ENCODE measurements at regions not wholly inside any gene's neighbourhood (a gene's known extent, or its start where the extent isn't known, plus 50 kb on each side); places are given as distances from the start of the nearest gene placed in this dataset.
"Not testable (repeated sequence)": the region's sequence is repeated elsewhere in the genome, so short reads cannot be mapped to it uniquely, and the experiment has no call there.

GRCh38 chr11:25408146-25408545, 911.3 kb downstream of the LUZP2 start:
- H3K9me3 Mint-ChIP-seq = peaks cover 1% of the 10 kb centered on the region
- H3K4me3 Mint-ChIP-seq = no peak overlapping the region
- H3K27me3 Mint-ChIP-seq = no peaks in the 10 kb centered on the region
- H3K27ac Mint-ChIP-seq = no peak overlapping the region
- DNase-seq = no peak
- no peaks in the 10 kb centered on the region for H3K36me3 Mint-ChIP-seq
- no peaks in the 10 kb centered on the region for H3K4me1 Mint-ChIP-seq

GRCh38 chr11:25415793-25416192, 916.1 kb upstream of the ANO3 start:
- H3K9me3 Mint-ChIP-seq = peaks cover 8% of the 10 kb centered on the region
- H3K27me3 Mint-ChIP-seq = no peaks in the 10 kb centered on the region
- H3K4me3 Mint-ChIP-seq = no peak overlapping the region
- no peak for DNase-seq
- no peaks in the 10 kb centered on the region for H3K36me3 Mint-ChIP-seq
- H3K4me1 Mint-ChIP-seq = no peaks in the 10 kb centered on the region
- H3K27ac Mint-ChIP-seq = no peak overlapping the region

GRCh38 chr11:25423436-25424199, 908.3 kb upstream of the ANO3 start:
- no peak for DNase-seq
- Mint-ChIP-seq H3K4me1 (no peaks in the 10 kb centered on the region), H3K4me3 (no peak overlapping the region), H3K27me3 (no peaks in the 10 kb centered on the region), H3K36me3 (no peaks in the 10 kb centered on the region), H3K9me3 (peaks cover 9% of the 10 kb centered on the region), H3K27ac (no peak overlapping the region)

- peaks cover 1% of the 10 kb centered on the region for H3K9me3 Mint-ChIP-seq
- H3K4me1 Mint-ChIP-seq = no peaks in the 10 kb centered on the region
- no peak overlapping the region for H3K27ac Mint-ChIP-seq
- no peak overlapping the region for H3K4me3 Mint-ChIP-seq
- no peaks in the 10 kb centered on the region for H3K36me3 Mint-ChIP-seq
- no peak for DNase-seq
- no peaks in the 10 kb centered on the region for H3K27me3 Mint-ChIP-seq
Measured at GRCh38 chr11:25432376-25432775, 899.6 kb upstream of the ANO3 start.

GRCh38 chr11:25435197-25435596, 896.7 kb upstream of the ANO3 start:
- H3K9me3 Mint-ChIP-seq = peaks cover 1% of the 10 kb centered on the region
- H3K27ac Mint-ChIP-seq = no peak overlapping the region
- no peaks in the 10 kb centered on the region for H3K36me3 Mint-ChIP-seq
- DNase-seq = no peak
- H3K4me1 Mint-ChIP-seq = no peaks in the 10 kb centered on the region
- no peaks in the 10 kb centered on the region for H3K27me3 Mint-ChIP-seq
- no peak overlapping the region for H3K4me3 Mint-ChIP-seq

GRCh38 chr11:25436326-25436725, 895.6 kb upstream of the ANO3 start:
- Mint-ChIP-seq H3K4me3 (no peak overlapping the region), H3K9me3 (peaks cover 1% of the 10 kb centered on the region), H3K27me3 (no peaks in the 10 kb centered on the region), H3K27ac (no peak overlapping the region), H3K36me3 (no peaks in the 10 kb centered on the region), H3K4me1 (no peaks in the 10 kb centered on the region)
- no peak for DNase-seq

GRCh38 chr11:25441421-25441820, 890.5 kb upstream of the ANO3 start:
- no peak overlapping the region for H3K27ac Mint-ChIP-seq
- H3K4me1 Mint-ChIP-seq = no peaks in the 10 kb centered on the region
- DNase-seq = no peak
- H3K36me3 Mint-ChIP-seq = no peaks in the 10 kb centered on the region
- H3K27me3 Mint-ChIP-seq = no peaks in the 10 kb centered on the region
- no peak overlapping the region for H3K4me3 Mint-ChIP-seq
- H3K9me3 Mint-ChIP-seq = peaks cover 2% of the 10 kb centered on the region

GRCh38 chr11:25449091-25449490, 882.8 kb upstream of the ANO3 start:
- Mint-ChIP-seq H3K27ac (no peak overlapping the region), H3K4me1 (no peaks in the 10 kb centered on the region), H3K36me3 (no peaks in the 10 kb centered on the region), H3K9me3 (peaks cover 5% of the 10 kb centered on the region), H3K4me3 (no peak overlapping the region), H3K27me3 (no peaks in the 10 kb centered on the region)
- DNase-seq = no peak

GRCh38 chr11:25453471-25453870, 878.5 kb upstream of the ANO3 start:
- no peaks in the 10 kb centered on the region for H3K4me1 Mint-ChIP-seq
- no peaks in the 10 kb centered on the region for H3K27me3 Mint-ChIP-seq
- H3K27ac Mint-ChIP-seq = no peak overlapping the region
- peaks cover 5% of the 10 kb centered on the region for H3K9me3 Mint-ChIP-seq
- no peak overlapping the region for H3K4me3 Mint-ChIP-seq
- H3K36me3 Mint-ChIP-seq = no peaks in the 10 kb centered on the region
- no peak for DNase-seq

- Mint-ChIP-seq H3K27me3 (no peaks in the 10 kb centered on the region), H3K4me1 (no peaks in the 10 kb centered on the region), H3K27ac (no peak overlapping the region), H3K9me3 (peaks cover 2% of the 10 kb centered on the region), H3K36me3 (no peaks in the 10 kb centered on the region), H3K4me3 (no peak overlapping the region)
- DNase-seq = no peak
Measured at GRCh38 chr11:25456211-25456610, 875.7 kb upstream of the ANO3 start.

GRCh38 chr11:25483915-25484635, 847.9 kb upstream of the ANO3 start:
- Mint-ChIP-seq H3K27ac (no peak overlapping the region), H3K27me3 (no peaks in the 10 kb centered on the region), H3K9me3 (no peaks in the 10 kb centered on the region), H3K4me1 (no peaks in the 10 kb centered on the region), H3K4me3 (no peak overlapping the region), H3K36me3 (no peaks in the 10 kb centered on the region)
- DNase-seq = no peak

- DNase-seq = no peak
- Mint-ChIP-seq H3K27ac (no peak overlapping the region), H3K4me3 (no peak overlapping the region), H3K27me3 (no peaks in the 10 kb centered on the region), H3K36me3 (no peaks in the 10 kb centered on the region), H3K4me1 (no peaks in the 10 kb centered on the region), H3K9me3 (no peaks in the 10 kb centered on the region)
Measured at GRCh38 chr11:25485315-25485714, 846.6 kb upstream of the ANO3 start.

- not testable (repeated sequence) for H3K36me3 Mint-ChIP-seq, DNase-seq, H3K9me3 Mint-ChIP-seq, H3K4me3 Mint-ChIP-seq, H3K27ac Mint-ChIP-seq, H3K4me1 Mint-ChIP-seq, H3K27me3 Mint-ChIP-seq
Measured at GRCh38 chr11:25486338-25486737, 845.6 kb upstream of the ANO3 start.

GRCh38 chr11:25488176-25488575, 843.8 kb upstream of the ANO3 start:
- not testable (repeated sequence) for H3K4me3 Mint-ChIP-seq, H3K9me3 Mint-ChIP-seq, H3K4me1 Mint-ChIP-seq, DNase-seq, H3K36me3 Mint-ChIP-seq, H3K27ac Mint-ChIP-seq, H3K27me3 Mint-ChIP-seq

GRCh38 chr11:25501426-25501825, 830.5 kb upstream of the ANO3 start:
- H3K4me1 Mint-ChIP-seq, H3K36me3 Mint-ChIP-seq, H3K27ac Mint-ChIP-seq, DNase-seq, H3K9me3 Mint-ChIP-seq, H3K4me3 Mint-ChIP-seq, H3K27me3 Mint-ChIP-seq: not testable (repeated sequence)

GRCh38 chr11:25515576-25515975, 816.4 kb upstream of the ANO3 start:
- H3K4me1 Mint-ChIP-seq = no peaks in the 10 kb centered on the region
- peaks cover 7% of the 10 kb centered on the region for H3K9me3 Mint-ChIP-seq
- no peak for DNase-seq
- no peaks in the 10 kb centered on the region for H3K36me3 Mint-ChIP-seq
- no peak overlapping the region for H3K27ac Mint-ChIP-seq
- H3K4me3 Mint-ChIP-seq = no peak overlapping the region
- H3K27me3 Mint-ChIP-seq = no peaks in the 10 kb centered on the region
